ENCODE measurements at regions not wholly inside any gene's neighbourhood (a gene's known extent, or its start where the extent isn't known, plus 50 kb on each side); places are given as distances from the start of the nearest gene placed in this dataset.

GRCh38 chr10:20635570-20635969, 261.5 kb downstream of the NEBL start:
- intact Hi-C loops (cut with micrococcal nuclease) = no loop called here
- Mint-ChIP-seq H3K9me3 (peaks cover 19% of the 10 kb centered on the region), H3K27ac (no peak overlapping the region), H3K27me3 (no peaks in the 10 kb centered on the region), H3K4me3 (no peak overlapping the region), H3K36me3 (ENCODE audit: low read depth) (no peaks in the 10 kb centered on the region), H3K4me1 (ENCODE audit: low read depth) (no peaks in the 10 kb centered on the region)

GRCh38 chr10:20634839-20635238, 262.3 kb downstream of the NEBL start:
- Mint-ChIP-seq H3K27ac (no peak overlapping the region), H3K27me3 (no peaks in the 10 kb centered on the region), H3K36me3 (ENCODE audit: low read depth) (no peaks in the 10 kb centered on the region), H3K4me1 (ENCODE audit: low read depth) (no peaks in the 10 kb centered on the region), H3K4me3 (no peak overlapping the region), H3K9me3 (peaks cover 19% of the 10 kb centered on the region)
- intact Hi-C loops (cut with micrococcal nuclease) = no loop called here

- Mint-ChIP-seq H3K27me3 (no peaks in the 10 kb centered on the region), H3K4me1 (ENCODE audit: low read depth) (no peaks in the 10 kb centered on the region), H3K4me3 (no peak overlapping the region), H3K36me3 (ENCODE audit: low read depth) (no peaks in the 10 kb centered on the region), H3K27ac (no peak overlapping the region), H3K9me3 (peaks cover 19% of the 10 kb centered on the region)
- intact Hi-C loops (cut with micrococcal nuclease) = no loop called here
These were observed 263.4 kb downstream of the NEBL start for GRCh38 chr10:20633714-20634113.

DNA sequence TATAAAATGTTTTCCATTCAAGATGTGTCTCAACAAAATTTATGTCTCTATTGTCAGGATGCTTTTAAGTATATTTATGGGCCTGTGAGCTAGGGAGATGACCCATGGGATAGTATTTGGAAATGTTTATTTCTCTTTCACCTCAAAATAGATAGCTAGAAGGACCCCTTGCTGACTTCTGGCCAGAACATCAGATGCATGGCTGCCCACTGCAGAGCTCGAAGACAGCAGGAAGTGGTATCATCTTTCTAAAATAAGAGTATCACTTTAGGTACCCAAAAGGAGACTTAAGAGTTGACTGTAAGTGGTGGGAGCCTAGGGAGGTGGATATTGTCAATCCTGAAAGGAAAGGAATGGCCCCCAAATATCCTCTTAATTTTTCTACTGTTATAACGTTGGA, 264.4 kb downstream of the NEBL start:
- H3K27ac Mint-ChIP-seq = no peak overlapping the region

DNA sequence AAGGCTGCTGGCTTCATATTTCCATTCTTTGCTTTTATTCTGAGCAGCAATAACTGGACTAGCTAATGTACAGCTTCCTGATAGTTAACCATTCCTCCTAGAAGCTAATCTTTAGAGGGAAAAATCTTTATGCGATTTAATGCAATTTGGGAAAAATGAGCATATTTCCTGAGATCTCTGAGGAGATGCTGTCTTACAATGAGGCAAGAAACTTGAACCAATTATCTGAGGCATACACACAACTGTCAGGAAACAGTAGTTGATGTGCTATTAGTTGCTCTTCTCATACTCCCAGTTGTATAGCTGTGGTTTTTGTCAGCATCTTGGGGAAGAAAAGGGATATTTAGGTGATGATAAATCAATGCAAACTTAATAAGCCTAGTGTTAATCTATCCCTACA, 265.9 kb downstream of the NEBL start:
- Mint-ChIP-seq H3K4me3 (no peak overlapping the region), H3K27me3 (no peaks in the 10 kb centered on the region), H3K9me3 (peaks cover 1% of the 10 kb centered on the region), H3K4me1 (ENCODE audit: low read depth) (no peaks in the 10 kb centered on the region), H3K36me3 (ENCODE audit: low read depth) (no peaks in the 10 kb centered on the region), H3K27ac (no peak overlapping the region)
- intact Hi-C loops (cut with micrococcal nuclease) = no loop called here

More for the DNA sequence above, 264.4 kb downstream of the NEBL start:
- peaks cover 16% of the 10 kb centered on the region for H3K9me3 Mint-ChIP-seq
- H3K4me3 Mint-ChIP-seq = no peak overlapping the region
- no peaks in the 10 kb centered on the region for H3K36me3 Mint-ChIP-seq (ENCODE audit: low read depth)
- H3K4me1 Mint-ChIP-seq (ENCODE audit: low read depth) = no peaks in the 10 kb centered on the region
- H3K27me3 Mint-ChIP-seq = no peaks in the 10 kb centered on the region
- intact Hi-C loops (cut with micrococcal nuclease) = no loop called here

- Mint-ChIP-seq H3K9me3 (no peaks in the 10 kb centered on the region), H3K4me1 (ENCODE audit: low read depth) (no peaks in the 10 kb centered on the region), H3K4me3 (no peak overlapping the region), H3K27me3 (no peaks in the 10 kb centered on the region), H3K36me3 (ENCODE audit: low read depth) (no peaks in the 10 kb centered on the region), H3K27ac (no peak overlapping the region)
- intact Hi-C loops (cut with micrococcal nuclease) = no loop called here
These were observed 266.9 kb downstream of the NEBL start for GRCh38 chr10:20630092-20630643.

- H3K27me3 Mint-ChIP-seq = no peaks in the 10 kb centered on the region
- no peaks in the 10 kb centered on the region for H3K36me3 Mint-ChIP-seq (ENCODE audit: low read depth)
- H3K4me3 Mint-ChIP-seq = no peak overlapping the region
- intact Hi-C loops (cut with micrococcal nuclease) = no loop called here
- H3K27ac Mint-ChIP-seq = no peak overlapping the region
- H3K4me1 Mint-ChIP-seq (ENCODE audit: low read depth) = no peaks in the 10 kb centered on the region
- H3K9me3 Mint-ChIP-seq = no peaks in the 10 kb centered on the region
These were observed 269.1 kb downstream of the NEBL start for GRCh38 chr10:20627946-20628507.

GRCh38 chr10:20627087-20627486, 270.0 kb downstream of the NEBL start:
- intact Hi-C loops (cut with micrococcal nuclease) = no loop called here
- Mint-ChIP-seq H3K9me3 (no peaks in the 10 kb centered on the region), H3K4me1 (ENCODE audit: low read depth) (no peaks in the 10 kb centered on the region), H3K36me3 (ENCODE audit: low read depth) (no peaks in the 10 kb centered on the region), H3K4me3 (no peak overlapping the region), H3K27ac (no peak overlapping the region), H3K27me3 (no peaks in the 10 kb centered on the region)

DNA sequence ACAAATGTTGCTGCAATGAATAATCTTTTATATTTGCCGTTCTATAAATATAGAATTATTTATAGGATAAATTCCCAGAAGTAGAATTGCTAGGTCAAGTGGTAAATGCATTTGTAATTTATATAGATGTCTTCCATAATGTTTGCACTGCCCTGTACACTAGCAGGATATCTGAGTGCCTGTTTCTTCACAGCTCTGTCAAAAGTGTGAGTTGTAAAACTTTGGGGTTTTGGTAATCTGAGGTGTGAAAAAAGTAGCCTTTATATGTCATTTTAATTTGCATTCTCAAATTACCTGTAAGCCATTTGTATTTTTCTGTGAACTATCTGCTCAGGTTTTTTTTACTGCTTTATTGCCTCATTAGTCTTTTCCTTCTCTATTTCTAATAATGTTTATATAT, 271.2 kb downstream of the NEBL start:
- Mint-ChIP-seq H3K27me3 (no peaks in the 10 kb centered on the region), H3K9me3 (no peaks in the 10 kb centered on the region), H3K36me3 (ENCODE audit: low read depth) (no peaks in the 10 kb centered on the region), H3K27ac (no peak overlapping the region), H3K4me3 (no peak overlapping the region), H3K4me1 (ENCODE audit: low read depth) (no peaks in the 10 kb centered on the region)
- intact Hi-C loops (cut with micrococcal nuclease) = no loop called here

DNA sequence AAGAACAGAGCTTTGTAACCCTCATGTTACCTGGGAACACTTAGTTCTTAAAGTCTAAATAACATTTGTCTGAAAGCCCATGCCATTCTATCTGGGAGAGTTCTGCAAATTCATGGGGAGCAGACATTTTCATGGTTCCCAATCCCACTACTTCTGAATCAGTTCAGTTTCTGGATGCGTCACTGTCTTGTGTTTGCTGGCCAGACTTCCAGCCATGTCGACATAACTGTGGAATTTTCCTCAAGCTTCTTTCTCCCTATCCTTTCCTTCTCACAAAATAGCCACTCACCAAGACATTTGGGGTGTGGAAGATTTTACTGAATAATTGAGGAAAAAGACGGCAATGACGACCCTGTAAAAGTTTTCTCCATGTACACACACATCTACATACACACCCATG, 272.5 kb downstream of the NEBL start:
- Mint-ChIP-seq H3K27me3 (no peaks in the 10 kb centered on the region), H3K9me3 (no peaks in the 10 kb centered on the region), H3K36me3 (ENCODE audit: low read depth) (no peaks in the 10 kb centered on the region), H3K4me3 (no peak overlapping the region), H3K27ac (no peak overlapping the region), H3K4me1 (ENCODE audit: low read depth) (no peaks in the 10 kb centered on the region)
- intact Hi-C loops (cut with micrococcal nuclease) = no loop called here

DNA sequence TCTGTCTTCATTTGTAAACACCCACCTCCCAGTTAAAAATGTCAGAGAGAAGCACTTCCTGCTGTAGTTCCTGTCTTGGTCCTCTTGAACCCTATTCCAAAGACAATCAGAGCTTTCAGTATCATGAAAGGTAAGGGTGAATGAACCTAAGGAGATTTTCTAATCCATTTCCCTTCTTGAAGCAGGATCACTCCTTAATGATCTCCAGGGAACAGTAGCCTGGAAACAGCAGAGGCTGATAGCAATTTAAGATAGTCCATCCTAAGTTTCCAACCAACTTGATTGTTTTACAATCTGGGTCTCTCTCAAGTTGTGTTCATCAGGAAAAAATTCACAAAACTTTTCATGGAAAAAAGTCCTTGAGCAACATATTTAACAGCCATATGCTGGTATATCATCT, 273.6 kb downstream of the NEBL start:
- Mint-ChIP-seq H3K4me1 (ENCODE audit: low read depth) (no peaks in the 10 kb centered on the region), H3K9me3 (no peaks in the 10 kb centered on the region), H3K27ac (no peak overlapping the region), H3K4me3 (no peak overlapping the region), H3K36me3 (ENCODE audit: low read depth) (no peaks in the 10 kb centered on the region), H3K27me3 (no peaks in the 10 kb centered on the region)
- intact Hi-C loops (cut with micrococcal nuclease) = no loop called here

- Mint-ChIP-seq H3K27ac (no peak overlapping the region), H3K27me3 (no peaks in the 10 kb centered on the region), H3K4me3 (no peak overlapping the region), H3K4me1 (ENCODE audit: low read depth) (no peaks in the 10 kb centered on the region), H3K9me3 (no peaks in the 10 kb centered on the region), H3K36me3 (ENCODE audit: low read depth) (no peaks in the 10 kb centered on the region)
- intact Hi-C loops (cut with micrococcal nuclease) = no loop called here
These were observed 274.4 kb downstream of the NEBL start for GRCh38 chr10:20622531-20623211.

GRCh38 chr10:20620981-20621380, 276.1 kb downstream of the NEBL start:
- Mint-ChIP-seq H3K27me3 (no peaks in the 10 kb centered on the region), H3K36me3 (ENCODE audit: low read depth) (no peaks in the 10 kb centered on the region), H3K4me1 (ENCODE audit: low read depth) (peaks cover 15% of the 10 kb centered on the region), H3K9me3 (no peaks in the 10 kb centered on the region), H3K27ac (no peak overlapping the region), H3K4me3 (no peak overlapping the region)
- intact Hi-C loops (cut with micrococcal nuclease) = no loop called here

GRCh38 chr10:20618011-20618547, 279.0 kb downstream of the NEBL start:
- no peaks in the 10 kb centered on the region for H3K36me3 Mint-ChIP-seq (ENCODE audit: low read depth)
- H3K4me1 Mint-ChIP-seq (ENCODE audit: low read depth) = peaks cover 15% of the 10 kb centered on the region
- no peak overlapping the region for H3K4me3 Mint-ChIP-seq
- intact Hi-C loops (cut with micrococcal nuclease) = no loop called here
- H3K27me3 Mint-ChIP-seq = no peaks in the 10 kb centered on the region
- H3K27ac Mint-ChIP-seq = no peak overlapping the region
- H3K9me3 Mint-ChIP-seq = peaks cover 18% of the 10 kb centered on the region
